ENCODE measurements at regions not wholly inside any gene's neighbourhood (a gene's known extent, or its start where the extent isn't known, plus 50 kb on each side); places are given as distances from the start of the nearest gene placed in this dataset.

DNA sequence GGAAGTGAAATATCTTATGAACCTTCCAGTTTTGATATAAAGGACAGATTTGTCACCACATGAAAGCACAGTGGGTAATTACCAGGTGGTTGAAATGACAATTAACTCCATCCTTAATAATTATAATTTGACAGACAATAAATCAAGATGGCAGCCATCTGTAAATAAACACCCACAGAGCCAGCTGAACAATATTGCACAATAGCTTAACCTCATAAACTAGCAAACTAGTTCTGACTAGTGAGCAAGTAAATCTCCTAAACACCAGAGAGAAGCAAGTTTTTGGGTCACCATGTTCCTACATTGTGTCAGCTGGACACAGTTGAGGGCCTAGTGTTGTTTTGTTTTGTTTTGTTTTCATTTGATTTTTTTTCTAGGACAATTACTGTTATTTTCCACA lies 577.4 kb downstream of the ACTL7B start:
- Histone ChIP-seq H3F3A (ENCODE audit: insufficient read depth, low read length) (no peaks in the 10 kb centered on the region), H3K9me3 (ENCODE audit: low read length) (no peaks in the 10 kb centered on the region), H3K27me3 (ENCODE audit: insufficient read depth, low read length) (no peaks in the 10 kb centered on the region), H3K79me2 (ENCODE audit: insufficient read depth, low read length) (no peaks in the 10 kb centered on the region), H3K36me3 (ENCODE audit: insufficient read depth, low read length) (no peaks in the 10 kb centered on the region), H3K9me2 (ENCODE audit: low read depth, low read length) (no peaks in the 10 kb centered on the region), H2AFZ (ENCODE audit: low read length) (no peak overlapping the region), H3K27ac (ENCODE audit: low read depth, low read length, poor library complexity, severe bottlenecking) (no peak overlapping the region), H3K4me1 (ENCODE audit: insufficient read depth, low read length, severe bottlenecking) (no peaks in the 10 kb centered on the region), H3K4me3 (ENCODE audit: low read depth, low read length, poor library complexity, severe bottlenecking) (no peak overlapping the region), H3K9ac (ENCODE audit: low read length) (no peak overlapping the region), H4K20me1 (ENCODE audit: insufficient read depth, low read length) (no peaks in the 10 kb centered on the region), H3K4me2 (ENCODE audit: low read length) (no peak overlapping the region)
- TF ChIP-seq, protein P1, sequence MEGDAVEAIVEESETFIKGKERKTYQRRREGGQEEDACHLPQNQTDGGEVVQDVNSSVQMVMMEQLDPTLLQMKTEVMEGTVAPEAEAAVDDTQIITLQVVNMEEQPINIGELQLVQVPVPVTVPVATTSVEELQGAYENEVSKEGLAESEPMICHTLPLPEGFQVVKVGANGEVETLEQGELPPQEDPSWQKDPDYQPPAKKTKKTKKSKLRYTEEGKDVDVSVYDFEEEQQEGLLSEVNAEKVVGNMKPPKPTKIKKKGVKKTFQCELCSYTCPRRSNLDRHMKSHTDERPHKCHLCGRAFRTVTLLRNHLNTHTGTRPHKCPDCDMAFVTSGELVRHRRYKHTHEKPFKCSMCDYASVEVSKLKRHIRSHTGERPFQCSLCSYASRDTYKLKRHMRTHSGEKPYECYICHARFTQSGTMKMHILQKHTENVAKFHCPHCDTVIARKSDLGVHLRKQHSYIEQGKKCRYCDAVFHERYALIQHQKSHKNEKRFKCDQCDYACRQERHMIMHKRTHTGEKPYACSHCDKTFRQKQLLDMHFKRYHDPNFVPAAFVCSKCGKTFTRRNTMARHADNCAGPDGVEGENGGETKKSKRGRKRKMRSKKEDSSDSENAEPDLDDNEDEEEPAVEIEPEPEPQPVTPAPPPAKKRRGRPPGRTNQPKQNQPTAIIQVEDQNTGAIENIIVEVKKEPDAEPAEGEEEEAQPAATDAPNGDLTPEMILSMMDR (IDR thresholded peaks at IDR 0.05; ENCODE audit: low read length) = no peak

DNA sequence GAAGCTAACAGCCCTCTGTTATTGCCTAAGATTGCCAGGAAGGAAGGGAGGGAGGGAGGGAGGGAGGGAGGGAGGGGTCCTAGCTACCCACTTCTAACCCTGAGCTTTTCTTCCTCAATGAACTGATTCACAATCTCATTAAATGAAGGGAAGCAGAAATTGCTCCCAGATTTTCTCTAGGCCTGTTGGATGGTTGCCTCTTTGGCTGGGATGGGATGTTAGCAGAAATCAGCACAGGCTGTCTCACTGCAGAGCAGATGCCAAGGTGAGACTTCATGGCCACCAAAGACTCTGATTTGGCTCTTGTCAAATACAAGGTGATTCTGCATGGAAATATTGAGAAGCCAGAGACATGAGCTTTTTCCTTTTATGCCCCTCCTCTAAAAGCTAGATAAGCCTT lies 578.6 kb downstream of the ACTL7B start:
- Histone ChIP-seq H2AFZ (ENCODE audit: low read length) (no peak overlapping the region), H4K20me1 (ENCODE audit: insufficient read depth, low read length) (no peaks in the 10 kb centered on the region), H3K9me3 (ENCODE audit: low read length) (no peaks in the 10 kb centered on the region), H3K36me3 (ENCODE audit: insufficient read depth, low read length) (no peaks in the 10 kb centered on the region), H3K4me1 (ENCODE audit: insufficient read depth, low read length, severe bottlenecking) (no peaks in the 10 kb centered on the region), H3K9me2 (ENCODE audit: low read depth, low read length) (no peaks in the 10 kb centered on the region), H3K4me2 (ENCODE audit: low read length) (no peak overlapping the region), H3F3A (ENCODE audit: insufficient read depth, low read length) (no peaks in the 10 kb centered on the region), H3K4me3 (ENCODE audit: low read depth, low read length, poor library complexity, severe bottlenecking) (no peak overlapping the region), H3K79me2 (ENCODE audit: insufficient read depth, low read length) (no peaks in the 10 kb centered on the region), H3K9ac (ENCODE audit: low read length) (no peak overlapping the region), H3K27me3 (ENCODE audit: insufficient read depth, low read length) (no peaks in the 10 kb centered on the region), H3K27ac (ENCODE audit: low read depth, low read length, poor library complexity, severe bottlenecking) (no peak overlapping the region)
- no peak for TF ChIP-seq EZH2 (IDR thresholded peaks at IDR 0.05; ENCODE audit: borderline replicate concordance, low read length)
- TF ChIP-seq, protein P1 (IDR thresholded peaks at IDR 0.05; ENCODE audit: low read length) = no peak

DNA sequence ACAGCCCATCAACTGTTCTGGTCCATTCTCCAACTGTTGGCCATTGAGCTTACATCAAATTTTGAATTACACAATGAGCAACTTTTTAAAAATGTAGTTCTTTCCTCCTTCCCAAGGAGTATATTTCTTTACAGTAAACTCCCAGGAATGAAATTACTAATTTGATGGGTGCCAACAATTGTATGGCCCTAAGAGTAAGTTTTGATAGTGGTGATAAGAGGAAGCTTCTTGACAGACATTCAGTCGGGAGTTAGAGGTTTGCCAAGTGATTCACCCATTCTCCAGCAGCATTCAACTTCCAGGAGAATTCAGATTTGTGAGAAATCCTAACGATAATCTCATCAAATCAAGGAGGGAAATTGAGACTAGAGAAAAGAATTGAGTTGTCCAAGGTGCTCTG lies 579.9 kb downstream of the ACTL7B start:
- TF ChIP-seq, protein P1 (IDR thresholded peaks at IDR 0.05; ENCODE audit: low read length) = no peak
- no peak for TF ChIP-seq EZH2 (IDR thresholded peaks at IDR 0.05; ENCODE audit: borderline replicate concordance, low read length)
- Histone ChIP-seq H3K27me3 (ENCODE audit: insufficient read depth, low read length) (no peaks in the 10 kb centered on the region), H4K20me1 (ENCODE audit: insufficient read depth, low read length) (no peaks in the 10 kb centered on the region), H3K9ac (ENCODE audit: low read length) (no peak overlapping the region), H2AFZ (ENCODE audit: low read length) (no peak overlapping the region), H3K27ac (ENCODE audit: low read depth, low read length, poor library complexity, severe bottlenecking) (no peak overlapping the region), H3F3A (ENCODE audit: insufficient read depth, low read length) (no peaks in the 10 kb centered on the region), H3K4me3 (ENCODE audit: low read depth, low read length, poor library complexity, severe bottlenecking) (no peak overlapping the region), H3K4me2 (ENCODE audit: low read length) (no peak overlapping the region), H3K9me3 (ENCODE audit: low read length) (no peaks in the 10 kb centered on the region), H3K9me2 (ENCODE audit: low read depth, low read length) (no peaks in the 10 kb centered on the region), H3K4me1 (ENCODE audit: insufficient read depth, low read length, severe bottlenecking) (no peaks in the 10 kb centered on the region), H3K36me3 (ENCODE audit: insufficient read depth, low read length) (no peaks in the 10 kb centered on the region), H3K79me2 (ENCODE audit: insufficient read depth, low read length) (no peaks in the 10 kb centered on the region)

Measured in OCI-LY1 (cell line).